Sigmoid colon (tissue), 6 donors: ENCODE measurements at regions not wholly inside any gene's neighbourhood (a gene's known extent, or its start where the extent isn't known, plus 50 kb on each side); places are given as distances from the start of the nearest gene placed in this dataset.

Experiments
- DNase-seq: peaks from one replicate; pipeline ENCODE4 v3.0.0-alpha.2; 2019
- H3K27ac ChIP-seq, 4 donors: fragments of 200-600 bp; sonication (generic); one replicate each; pipeline ENCODE4 v1.5.1; 2016 to 2019; ENCODE audit warnings: mild to moderate bottlenecking in 1 of 4
- H3K27me3 ChIP-seq, 3 donors: fragments of 200-600 bp; sonication (generic); one replicate each; pipeline ENCODE4 v1.5.1; 2019; ENCODE audit warnings: mild to moderate bottlenecking in 1 of 3
- H3K36me3 ChIP-seq, 4 donors: fragments of 200-600 bp; sonication (generic); one replicate each; pipeline ENCODE4 v1.5.1; 2016 to 2019
- H3K4me1 ChIP-seq, 4 donors: fragments of 200-600 bp; sonication (generic); one replicate each; pipeline ENCODE4 v1.5.1; 2017 to 2019
- H3K4me3 ChIP-seq, 4 donors: fragments of 200-600 bp; sonication (generic); one replicate each; pipeline ENCODE4 v1.5.1; 2017 to 2019; ENCODE audit warnings: mild to moderate bottlenecking in 2 of 4, moderate library complexity in 1 of 4
- H3K9me3 ChIP-seq, 4 donors: fragments of 200-600 bp in 3 of 4; sonication (generic) in 3 of 4; one replicate each; pipeline versions ENCODE4 v1.5.1 to v1.6.1; 2013 to 2019
- EP300 ChIP-seq, 4 donors: sonication (generic); formaldehyde crosslinking; IDR thresholded peaks; one replicate each; pipeline ENCODE4 v1.6.1; 2017; ENCODE audit warnings: antibody characterized with exemption in 4 of 4
- POLR2A ChIP-seq, 2 donors: fragments of 450-650 bp; IDR thresholded peaks; one replicate each; pipeline ENCODE4 v1.6.1; 2016; ENCODE audit warnings: antibody characterized with exemption in 2 of 2, mild to moderate bottlenecking in 2 of 2, moderate library complexity in 2 of 2
- POLR2AphosphoS5 ChIP-seq, 4 donors: sonication (generic); formaldehyde crosslinking; IDR thresholded peaks; one replicate each; pipeline ENCODE4 v1.6.1; 2017; ENCODE audit warnings: antibody characterized with exemption in 4 of 4
- WGBS, 2 donors: extraction: QIAGEN DNeasy Blood & Tissue Kit; methylation state at CpG; one replicate each; pipeline ENCODE4 v1.1.7; 2013; 5-methylcytosine and 5-hydroxymethylcytosine counted together
- intact Hi-C: fragments of 100-400 bp; cut with DNase I; formaldehyde crosslinking; loops from one replicate; pipeline ENCODE4 v1.15.1; 2023
- TF ChIP-seq, protein P1 (sequence below), 4 experiments: fragments of 450-650 bp in 3 of 4; fragments of 200-600 bp in 1 of 4; IDR thresholded peaks; one replicate each; pipeline ENCODE4 v1.5.1; 2016 to 2019; ENCODE audit warnings: antibody characterized with exemption in 4 of 4, mild to moderate bottlenecking in 3 of 4, moderate library complexity in 2 of 4
- donor health status: healthy with polysubstance abuse.
- donor health status: healthy.

- H3K27me3 ChIP-seq, result no peaks in the 10 kb centered on the region
- H3K4me1 ChIP-seq, result peaks cover 0 to 19% (median 14%) of the 10 kb centered on the region in 4 donors
- no peak overlapping the region for H3K4me3 ChIP-seq
- intact Hi-C loops, result loop anchor here (10.0 kb wide), 1 partner anchor 223 kb away; no protein-coding TSS in a partner anchor
- no peaks in the 10 kb centered on the region for H3K36me3 ChIP-seq
- WGBS, 2 donors, result 86 to 87% methylated on average over 1 of the region's 1 CpG
- H3K9me3 ChIP-seq, result peaks cover 0 to 6% (median 0%) of the 10 kb centered on the region in 4 donors
- no peak for TF ChIP-seq POLR2AphosphoS5 (IDR thresholded peaks at IDR 0.05)
- TF ChIP-seq EP300 (IDR thresholded peaks at IDR 0.05), result no peak
- TF ChIP-seq, protein P1, sequence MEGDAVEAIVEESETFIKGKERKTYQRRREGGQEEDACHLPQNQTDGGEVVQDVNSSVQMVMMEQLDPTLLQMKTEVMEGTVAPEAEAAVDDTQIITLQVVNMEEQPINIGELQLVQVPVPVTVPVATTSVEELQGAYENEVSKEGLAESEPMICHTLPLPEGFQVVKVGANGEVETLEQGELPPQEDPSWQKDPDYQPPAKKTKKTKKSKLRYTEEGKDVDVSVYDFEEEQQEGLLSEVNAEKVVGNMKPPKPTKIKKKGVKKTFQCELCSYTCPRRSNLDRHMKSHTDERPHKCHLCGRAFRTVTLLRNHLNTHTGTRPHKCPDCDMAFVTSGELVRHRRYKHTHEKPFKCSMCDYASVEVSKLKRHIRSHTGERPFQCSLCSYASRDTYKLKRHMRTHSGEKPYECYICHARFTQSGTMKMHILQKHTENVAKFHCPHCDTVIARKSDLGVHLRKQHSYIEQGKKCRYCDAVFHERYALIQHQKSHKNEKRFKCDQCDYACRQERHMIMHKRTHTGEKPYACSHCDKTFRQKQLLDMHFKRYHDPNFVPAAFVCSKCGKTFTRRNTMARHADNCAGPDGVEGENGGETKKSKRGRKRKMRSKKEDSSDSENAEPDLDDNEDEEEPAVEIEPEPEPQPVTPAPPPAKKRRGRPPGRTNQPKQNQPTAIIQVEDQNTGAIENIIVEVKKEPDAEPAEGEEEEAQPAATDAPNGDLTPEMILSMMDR (IDR thresholded peaks at IDR 0.05), result no peak
- no peak for TF ChIP-seq POLR2A (IDR thresholded peaks at IDR 0.05)
- H3K27ac ChIP-seq, result no peak overlapping the region
- no peak for DNase-seq
These were observed 334.1 kb downstream of the COL12A1 start for GRCh38 chr6:74871757-74872156.

DNA sequence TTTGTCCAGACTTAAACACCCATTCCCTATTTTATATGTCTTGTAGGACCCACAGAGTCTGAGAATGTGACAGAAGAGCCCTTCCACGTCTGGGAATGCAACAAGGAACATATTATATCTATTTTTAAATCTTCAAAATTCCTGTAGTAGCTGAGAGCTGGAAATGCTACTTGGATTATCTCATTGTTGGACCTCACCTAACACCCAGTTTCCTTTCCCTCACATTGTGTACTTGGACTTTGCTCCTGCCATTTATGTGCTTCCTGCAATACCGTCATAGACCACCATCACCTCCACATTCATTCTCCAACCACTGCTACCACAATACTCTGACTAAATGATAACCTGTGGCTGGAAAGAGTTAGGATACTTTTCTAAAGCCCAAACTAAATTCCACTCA, 335.4 kb downstream of the COL12A1 start:
- Histone ChIP-seq H3K27ac (peak overlapping the region in 1 of 4 donors; percentile 17), H3K36me3 (no peaks in the 10 kb centered on the region), H3K4me1 (peaks cover 0 to 19% (median 14%) of the 10 kb centered on the region in 4 donors), H3K27me3 (no peaks in the 10 kb centered on the region), H3K9me3 (peaks cover 0 to 6% (median 0%) of the 10 kb centered on the region in 4 donors), H3K4me3 (no peak overlapping the region)
- intact Hi-C loops, result loop anchor here (10.0 kb wide), 1 partner anchor 224 kb away; no protein-coding TSS in a partner anchor
- TF ChIP-seq EP300 (IDR thresholded peaks at IDR 0.05), result no peak
- TF ChIP-seq, protein P1 (IDR thresholded peaks at IDR 0.05), result peak in 1 of 4 experiments; percentile 8
- no peak for TF ChIP-seq POLR2A (IDR thresholded peaks at IDR 0.05)
- TF ChIP-seq POLR2AphosphoS5 (IDR thresholded peaks at IDR 0.05), result no peak
- 12 to 55% methylated on average over 2 of the region's 2 CpGs for WGBS, 2 donors
- DNase-seq, result no peak

- peaks cover 0 to 4% (median 0%) of the 10 kb centered on the region in 4 donors for H3K4me1 ChIP-seq
These were observed 338.6 kb downstream of the COL12A1 start for GRCh38 chr6:74867291-74867690.

DNA sequence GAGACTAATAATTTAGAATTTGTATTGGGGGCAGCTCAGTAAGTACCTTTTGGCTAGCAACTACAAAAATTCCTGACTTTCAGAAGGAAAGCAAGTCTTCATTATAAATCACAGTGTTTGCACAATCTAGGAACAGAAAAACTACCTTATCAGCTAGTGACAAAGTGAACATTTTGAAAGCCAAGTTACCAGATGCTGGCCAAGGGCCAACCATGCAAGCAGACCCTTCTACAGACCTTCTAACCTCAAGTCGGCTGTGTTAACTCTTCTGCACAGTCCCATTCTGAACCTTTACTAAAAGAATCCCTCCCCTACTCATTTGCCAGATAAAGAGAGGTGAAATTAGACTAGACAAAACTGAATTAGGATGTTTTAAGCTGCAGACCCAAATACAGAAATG, 341.9 kb downstream of the COL12A1 start:
- TF ChIP-seq EP300 (IDR thresholded peaks at IDR 0.05), result no peak
- no peak for TF ChIP-seq POLR2A (IDR thresholded peaks at IDR 0.05)
- no peak for TF ChIP-seq POLR2AphosphoS5 (IDR thresholded peaks at IDR 0.05)
- TF ChIP-seq, protein P1 (IDR thresholded peaks at IDR 0.05), result no peak
- no peaks in the 10 kb centered on the region for H3K9me3 ChIP-seq
- no peaks in the 10 kb centered on the region for H3K27me3 ChIP-seq
- no peak overlapping the region for H3K27ac ChIP-seq
- DNase-seq, result no peak
- no peaks in the 10 kb centered on the region for H3K4me1 ChIP-seq
- intact Hi-C loops, result no loop called here
- H3K36me3 ChIP-seq, result no peaks in the 10 kb centered on the region
- 72 to 77% methylated on average over 1 of the region's 1 CpG for WGBS, 2 donors
- no peak overlapping the region for H3K4me3 ChIP-seq

More at GRCh38 chr6:74867291-74867690, 338.6 kb downstream of the COL12A1 start:
- H3K36me3 ChIP-seq, result no peaks in the 10 kb centered on the region
- no peak overlapping the region for H3K4me3 ChIP-seq
- no peak for TF ChIP-seq EP300 (IDR thresholded peaks at IDR 0.05)
- TF ChIP-seq POLR2A (IDR thresholded peaks at IDR 0.05), result no peak
- no peak for TF ChIP-seq POLR2AphosphoS5 (IDR thresholded peaks at IDR 0.05)
- TF ChIP-seq, protein P1 (IDR thresholded peaks at IDR 0.05), result no peak
- H3K9me3 ChIP-seq, result peaks cover 0 to 4% (median 0%) of the 10 kb centered on the region in 4 donors
- WGBS, 2 donors, result 80 to 91% methylated on average over 2 of the region's 2 CpGs
- H3K27ac ChIP-seq, result no peak overlapping the region
- no peak for DNase-seq
- no peaks in the 10 kb centered on the region for H3K27me3 ChIP-seq
- intact Hi-C loops, result no loop called here

DNA sequence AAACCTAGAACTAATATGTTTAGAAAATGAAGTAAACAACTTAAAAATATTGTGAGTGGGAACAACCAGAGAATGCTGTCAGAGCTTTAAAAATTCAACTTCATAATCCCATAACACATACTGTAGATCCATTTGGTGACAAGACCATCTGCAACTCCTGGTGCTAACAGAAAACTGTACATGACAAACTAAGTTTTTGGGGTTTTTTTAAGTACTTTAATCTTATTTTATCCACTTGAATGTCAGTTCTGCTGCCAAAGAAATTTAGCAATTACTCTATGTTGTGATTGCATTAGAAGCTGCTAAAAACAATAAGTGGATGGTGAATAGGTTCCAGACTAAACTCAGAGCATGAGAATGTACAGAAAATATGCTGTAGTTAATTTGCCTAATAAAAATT, 345.4 kb downstream of the COL12A1 start:
- intact Hi-C loops, result no loop called here
- H3K27ac ChIP-seq, result no peak overlapping the region

More for the DNA sequence above, 345.4 kb downstream of the COL12A1 start:
- TF ChIP-seq POLR2A (IDR thresholded peaks at IDR 0.05) (no peak), EP300 (IDR thresholded peaks at IDR 0.05) (no peak), POLR2AphosphoS5 (IDR thresholded peaks at IDR 0.05) (no peak)
- TF ChIP-seq, protein P1 (IDR thresholded peaks at IDR 0.05), result no peak
- no peaks in the 10 kb centered on the region for H3K36me3 ChIP-seq
- no peak overlapping the region for H3K4me3 ChIP-seq
- H3K27me3 ChIP-seq, result no peaks in the 10 kb centered on the region
- no peak for DNase-seq
- no peaks in the 10 kb centered on the region for H3K9me3 ChIP-seq
- H3K4me1 ChIP-seq, result no peaks in the 10 kb centered on the region
